Keratinocyte (primary cell): ENCODE measurements at regions not wholly inside any gene's neighbourhood (a gene's known extent, or its start where the extent isn't known, plus 50 kb on each side); places are given as distances from the start of the nearest gene placed in this dataset.

Source experiments
- DNase-seq: peaks from one replicate; pipeline ENCODE4 v3.0.0-alpha.2; 2011; ENCODE audit warnings: low read depth, missing footprints, low spot score
- FAIRE-seq: peaks from 2 replicates; lab custom pipeline; 2011; peaks lifted over from hg19 to GRCh38; lab: Jason Lieb, UNC
- H2AFZ ChIP-seq: 2 replicates; pipeline ENCODE4 v1.6.0; 2012; ENCODE audit warnings: low read length, control low read depth, inconsistent platforms; ENCODE audit not compliant: control insufficient read depth
- H3K27ac ChIP-seq: 2 replicates; pipeline ENCODE4 v1.5.1; 2011; ENCODE audit warnings: low read length; ENCODE audit not compliant: control insufficient read depth, insufficient read depth
- H3K27me3 ChIP-seq: 3 replicates; pipeline ENCODE4 v1.6.0; 2011; ENCODE audit warnings: low read length; ENCODE audit not compliant: control insufficient read depth, insufficient read depth; ENCODE audit errors: extremely low read depth
- H3K36me3 ChIP-seq, 2 experiments: 2 replicates in 1 of 2; 3 replicates in 1 of 2; pipeline ENCODE4 v1.5.1; 2011; ENCODE audit warnings: low read length in 2 of 2, mild to moderate bottlenecking in 1 of 2; ENCODE audit not compliant: control insufficient read depth in 2 of 2, insufficient read depth in 2 of 2; ENCODE audit errors: extremely low read depth in 1 of 2
- H3K4me1 ChIP-seq: 3 replicates; pipeline ENCODE4 v1.5.1; 2011; ENCODE audit warnings: low read length; ENCODE audit not compliant: control insufficient read depth, insufficient read depth; ENCODE audit errors: extremely low read depth
- H3K4me2 ChIP-seq: 3 replicates; pipeline ENCODE4 v1.6.0; 2011; ENCODE audit warnings: low read depth, low read length; ENCODE audit not compliant: control insufficient read depth, insufficient read depth; ENCODE audit errors: extremely low read depth
- H3K4me3 ChIP-seq, 3 experiments: fragments of 200-600 bp in 1 of 3; sonication (generic) in 1 of 3; 2 replicates in 2 of 3; 3 replicates in 1 of 3; pipeline ENCODE4 v1.5.1; 2011 to 2016; ENCODE audit warnings: low read length in 3 of 3, mild to moderate bottlenecking in 3 of 3, control low read depth in 2 of 3, inconsistent platforms in 1 of 3, low read depth in 1 of 3, mixed read lengths in 1 of 3, mixed run types in 1 of 3, moderate library complexity in 1 of 3; ENCODE audit not compliant: control insufficient read depth in 2 of 3, insufficient read depth in 2 of 3; ENCODE audit errors: extremely low read depth in 1 of 3
- H3K79me2 ChIP-seq: 2 replicates; pipeline ENCODE4 v1.6.0; 2012; ENCODE audit warnings: low read length; ENCODE audit not compliant: control insufficient read depth, insufficient read depth
- H3K9ac ChIP-seq: 3 replicates; pipeline ENCODE4 v1.6.0; 2011; ENCODE audit warnings: low read length; ENCODE audit not compliant: control insufficient read depth, insufficient read depth; ENCODE audit errors: extremely low read depth
- H3K9me1 ChIP-seq: 3 replicates; pipeline ENCODE4 v1.6.0; 2011; ENCODE audit warnings: low read length; ENCODE audit not compliant: control insufficient read depth, insufficient read depth; ENCODE audit errors: extremely low read depth
- H3K9me3 ChIP-seq: 2 replicates; pipeline ENCODE4 v1.5.1; 2012; ENCODE audit warnings: low read depth, low read length; ENCODE audit not compliant: control insufficient read depth
- H4K20me1 ChIP-seq: 3 replicates; pipeline ENCODE4 v1.6.0; 2011; ENCODE audit warnings: low read length; ENCODE audit not compliant: control insufficient read depth, insufficient read depth; ENCODE audit errors: extremely low read depth
- CTCF ChIP-seq, 3 experiments: IDR thresholded peaks in 1 of 3; conservative IDR thresholded peaks in 1 of 3; optimal IDR thresholded peaks in 1 of 3; 2 replicates in 2 of 3; 3 replicates in 1 of 3; pipeline versions ENCODE3 to v1.5.1; 2011; ENCODE audit warnings: low read length in 3 of 3, mild to moderate bottlenecking in 3 of 3, moderate library complexity in 2 of 3, control low read depth in 1 of 3, inconsistent platforms in 1 of 3; ENCODE audit not compliant: insufficient read depth in 2 of 3; ENCODE audit errors: extremely low read depth in 1 of 3
- EZH2 ChIP-seq: IDR thresholded peaks from one replicate; pipeline ENCODE4 v1.6.1; 2012; ENCODE audit warnings: inconsistent platforms, mild to moderate bottlenecking, low read length, moderate library complexity
- dilution Hi-C: fragments of 300-500 bp; cut with MboI; formaldehyde crosslinking; loops from one replicate; pipeline ENCODE4 v1.7.0; 2020; ENCODE audit warnings: low sequenced_read_pairs; ENCODE audit not compliant: extremely low pct_ligation_motif_present

GRCh38 chr2:71797035-71797810, 343.9 kb downstream of the DYSF start:
- no peak overlapping the region for H3K27ac ChIP-seq
- no peaks in the 10 kb centered on the region for H3K9me3 ChIP-seq
- H4K20me1 ChIP-seq: no peaks in the 10 kb centered on the region
- no peak for TF ChIP-seq CTCF (optimal IDR thresholded peaks at IDR 0.05 in 1 of 3, IDR thresholded peaks at IDR 0.05 in 1 of 3, conservative IDR thresholded peaks at IDR 0.05 in 1 of 3; ENCODE audit: extremely low read depth in 1 of 3, insufficient read depth in 2 of 3, low read length in 3 of 3)
- no peak for TF ChIP-seq EZH2
- no peak for FAIRE-seq
- H3K9me1 ChIP-seq: no peaks in the 10 kb centered on the region
- peaks cover 5% of the 10 kb centered on the region for H3K27me3 ChIP-seq
- DNase-seq: no peak
- H3K4me1 ChIP-seq: peaks cover 9% of the 10 kb centered on the region
- no peak overlapping the region for H3K4me3 ChIP-seq
- no peak overlapping the region for H3K4me2 ChIP-seq
- dilution Hi-C loops: no loop called here
- H3K9ac ChIP-seq: no peak overlapping the region
- H3K36me3 ChIP-seq: no peaks in the 10 kb centered on the region
- no peak overlapping the region for H2AFZ ChIP-seq
- no peaks in the 10 kb centered on the region for H3K79me2 ChIP-seq

DNA sequence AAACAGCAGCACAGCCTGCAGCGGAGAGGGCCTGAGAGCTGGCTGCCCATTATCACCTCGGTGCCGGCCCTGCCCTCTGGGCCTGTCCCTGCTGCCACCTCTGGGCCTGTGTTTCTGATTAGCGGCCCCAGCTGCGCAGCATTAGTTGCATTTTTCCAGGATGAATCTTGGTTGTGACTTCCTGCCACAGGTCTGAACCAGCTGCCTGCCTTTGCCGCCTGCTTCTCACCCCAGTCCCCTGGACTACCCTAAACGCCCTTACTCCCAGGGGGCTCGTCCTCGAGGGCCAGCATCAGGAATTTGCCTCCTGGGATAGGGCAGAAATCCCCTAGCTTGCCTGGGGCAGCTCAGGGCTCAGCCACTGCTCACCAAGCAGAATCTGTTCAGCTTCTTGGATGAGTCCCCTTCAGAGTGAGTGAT, 342.8 kb downstream of the DYSF start:
- no peak for TF ChIP-seq CTCF (optimal IDR thresholded peaks at IDR 0.05 in 1 of 3, IDR thresholded peaks at IDR 0.05 in 1 of 3, conservative IDR thresholded peaks at IDR 0.05 in 1 of 3; ENCODE audit: extremely low read depth in 1 of 3, insufficient read depth in 2 of 3, low read length in 3 of 3)
- TF ChIP-seq EZH2: no peak
- no peak overlapping the region for H3K4me2 ChIP-seq

More for the DNA sequence above, 342.8 kb downstream of the DYSF start:
- FAIRE-seq: no peak
- Histone ChIP-seq H3K27me3 (peaks cover 10% of the 10 kb centered on the region), H4K20me1 (no peaks in the 10 kb centered on the region), H3K4me1 (peaks cover 9% of the 10 kb centered on the region), H3K9me1 (no peaks in the 10 kb centered on the region), H3K9ac (no peak overlapping the region), H3K9me3 (no peaks in the 10 kb centered on the region), H3K79me2 (no peaks in the 10 kb centered on the region), H3K27ac (no peak overlapping the region), H3K36me3 (no peaks in the 10 kb centered on the region), H3K4me3 (no peak overlapping the region), H2AFZ (no peak overlapping the region)
- dilution Hi-C loops: no loop called here
- DNase-seq: no peak
